NB4 (cell line): ENCODE measurements at regions not wholly inside any gene's neighbourhood (a gene's known extent, or its start where the extent isn't known, plus 50 kb on each side); places are given as distances from the start of the nearest gene placed in this dataset.

Experiments
- POLR2A ChIP-seq: IDR thresholded peaks from 2 replicates; pipeline ENCODE4 v1.6.1; 2011; ENCODE audit warnings: mild to moderate bottlenecking; ENCODE audit not compliant: insufficient read length; ENCODE audit errors: extremely low read depth
- TF ChIP-seq, protein P1 (sequence below): IDR thresholded peaks from one replicate; pipeline ENCODE4 v1.5.1; 2012; ENCODE audit warnings: low read depth, low read length
- TF ChIP-seq, protein P2 (sequence below): IDR thresholded peaks from 2 replicates; pipeline ENCODE4 v1.6.1; 2011; ENCODE audit warnings: low read depth, low read length

DNA sequence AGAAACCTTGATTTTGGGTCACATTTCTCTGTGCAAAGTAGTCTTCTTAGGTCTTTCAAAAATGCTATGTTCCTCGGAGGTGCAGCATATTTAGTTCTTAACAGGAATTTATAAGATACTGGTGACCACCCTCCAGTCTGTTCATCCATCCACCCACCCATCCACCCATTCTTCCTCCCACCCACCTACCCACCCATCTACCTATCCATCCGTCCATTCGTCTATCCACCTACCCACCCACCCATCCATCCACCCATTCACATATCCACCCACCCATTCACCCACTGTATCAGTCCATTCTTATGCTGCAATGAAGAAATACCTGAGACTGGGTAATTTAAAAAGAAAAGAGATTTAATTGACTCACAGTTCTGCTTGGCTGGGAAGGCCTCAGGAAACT, 74.9 kb downstream of the KCTD15 start:
- TF ChIP-seq, protein P1, sequence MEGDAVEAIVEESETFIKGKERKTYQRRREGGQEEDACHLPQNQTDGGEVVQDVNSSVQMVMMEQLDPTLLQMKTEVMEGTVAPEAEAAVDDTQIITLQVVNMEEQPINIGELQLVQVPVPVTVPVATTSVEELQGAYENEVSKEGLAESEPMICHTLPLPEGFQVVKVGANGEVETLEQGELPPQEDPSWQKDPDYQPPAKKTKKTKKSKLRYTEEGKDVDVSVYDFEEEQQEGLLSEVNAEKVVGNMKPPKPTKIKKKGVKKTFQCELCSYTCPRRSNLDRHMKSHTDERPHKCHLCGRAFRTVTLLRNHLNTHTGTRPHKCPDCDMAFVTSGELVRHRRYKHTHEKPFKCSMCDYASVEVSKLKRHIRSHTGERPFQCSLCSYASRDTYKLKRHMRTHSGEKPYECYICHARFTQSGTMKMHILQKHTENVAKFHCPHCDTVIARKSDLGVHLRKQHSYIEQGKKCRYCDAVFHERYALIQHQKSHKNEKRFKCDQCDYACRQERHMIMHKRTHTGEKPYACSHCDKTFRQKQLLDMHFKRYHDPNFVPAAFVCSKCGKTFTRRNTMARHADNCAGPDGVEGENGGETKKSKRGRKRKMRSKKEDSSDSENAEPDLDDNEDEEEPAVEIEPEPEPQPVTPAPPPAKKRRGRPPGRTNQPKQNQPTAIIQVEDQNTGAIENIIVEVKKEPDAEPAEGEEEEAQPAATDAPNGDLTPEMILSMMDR = no peak
- no peak for TF ChIP-seq POLR2A
- TF ChIP-seq, protein P2, sequence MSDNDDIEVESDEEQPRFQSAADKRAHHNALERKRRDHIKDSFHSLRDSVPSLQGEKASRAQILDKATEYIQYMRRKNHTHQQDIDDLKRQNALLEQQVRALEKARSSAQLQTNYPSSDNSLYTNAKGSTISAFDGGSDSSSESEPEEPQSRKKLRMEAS = no peak
